HFFc6 (cell line): ENCODE measurements at regions not wholly inside any gene's neighbourhood (a gene's known extent, or its start where the extent isn't known, plus 50 kb on each side); places are given as distances from the start of the nearest gene placed in this dataset.
A peak's percentile ranks its signal among the peaks of the same experiment; 100 is the strongest.
"Not testable (repeated sequence)": the region's sequence is repeated elsewhere in the genome, so short reads cannot be mapped to it uniquely, and the experiment has no call there.

Experiments
- DNase-seq: peaks from one replicate; pipeline ENCODE4 v3.0.0-alpha.2; 2018
- H3K27ac Mint-ChIP-seq: 2 replicates; pipeline ENCODE4 v1.8.0; 2020; ENCODE audit warnings: mild to moderate bottlenecking, mixed read lengths
- H3K27me3 Mint-ChIP-seq: 2 replicates; pipeline ENCODE4 v1.8.0; 2021; ENCODE audit warnings: mild to moderate bottlenecking, moderate library complexity, mixed read lengths; ENCODE audit not compliant: insufficient read depth
- H3K36me3 Mint-ChIP-seq: 2 replicates; pipeline ENCODE4 v1.8.0; 2021; ENCODE audit warnings: low read depth, mixed read lengths
- H3K4me1 Mint-ChIP-seq: 2 replicates; pipeline ENCODE4 v1.8.0; 2020; ENCODE audit warnings: low read depth, mixed read lengths
- H3K4me3 Mint-ChIP-seq: 2 replicates; pipeline ENCODE4 v1.8.0; 2020; ENCODE audit warnings: mild to moderate bottlenecking, moderate library complexity, mixed read lengths
- H3K9me3 Mint-ChIP-seq: 2 replicates; pipeline ENCODE4 v1.8.0; 2020; ENCODE audit warnings: mild to moderate bottlenecking, mixed read lengths
- TF ChIP-seq, protein P1 (sequence below): fragments of 200-600 bp; sonication (generic); IDR thresholded peaks from 2 replicates; pipeline ENCODE4 v1.5.0; 2021; ENCODE audit warnings: antibody characterized with exemption, mild to moderate bottlenecking

DNA sequence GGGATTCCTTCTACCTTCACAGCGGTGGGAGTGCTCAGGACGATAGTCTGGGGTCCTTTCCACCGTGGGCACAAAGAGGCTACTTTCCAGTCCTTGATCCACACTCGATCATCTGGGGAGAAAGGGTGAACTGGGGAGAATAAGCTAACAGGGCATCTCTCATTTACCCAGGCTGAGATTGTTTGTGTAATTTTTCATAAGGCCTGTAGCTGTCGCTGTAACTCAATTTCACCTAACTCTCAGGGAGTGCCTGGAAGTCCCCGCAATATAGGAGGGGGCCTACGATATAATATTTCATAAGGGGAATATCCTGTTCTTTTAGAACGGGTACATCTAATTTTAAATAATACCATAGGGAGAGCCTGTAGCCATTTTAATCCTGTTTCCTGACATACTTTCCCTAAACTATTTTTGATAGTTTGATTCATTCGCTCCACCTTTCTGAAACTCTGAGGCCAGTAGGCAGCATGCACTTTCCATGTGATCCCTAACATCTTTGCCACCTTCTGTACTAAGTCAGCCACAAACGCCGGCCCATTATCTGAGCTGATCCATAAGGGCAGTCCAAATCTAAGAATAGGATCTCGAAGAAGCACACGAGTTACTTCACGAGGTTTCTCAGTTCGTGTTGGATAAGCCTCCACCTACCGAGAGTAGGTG, 127.2 kb upstream of the CCZ1B start:
- H3K27ac Mint-ChIP-seq, H3K36me3 Mint-ChIP-seq, H3K9me3 Mint-ChIP-seq, H3K4me3 Mint-ChIP-seq, DNase-seq: not testable (repeated sequence)
- Mint-ChIP-seq H3K4me1 (peaks cover 14% of the 10 kb centered on the region), H3K27me3 (peaks cover 21% of the 10 kb centered on the region)
- TF ChIP-seq, protein P1, sequence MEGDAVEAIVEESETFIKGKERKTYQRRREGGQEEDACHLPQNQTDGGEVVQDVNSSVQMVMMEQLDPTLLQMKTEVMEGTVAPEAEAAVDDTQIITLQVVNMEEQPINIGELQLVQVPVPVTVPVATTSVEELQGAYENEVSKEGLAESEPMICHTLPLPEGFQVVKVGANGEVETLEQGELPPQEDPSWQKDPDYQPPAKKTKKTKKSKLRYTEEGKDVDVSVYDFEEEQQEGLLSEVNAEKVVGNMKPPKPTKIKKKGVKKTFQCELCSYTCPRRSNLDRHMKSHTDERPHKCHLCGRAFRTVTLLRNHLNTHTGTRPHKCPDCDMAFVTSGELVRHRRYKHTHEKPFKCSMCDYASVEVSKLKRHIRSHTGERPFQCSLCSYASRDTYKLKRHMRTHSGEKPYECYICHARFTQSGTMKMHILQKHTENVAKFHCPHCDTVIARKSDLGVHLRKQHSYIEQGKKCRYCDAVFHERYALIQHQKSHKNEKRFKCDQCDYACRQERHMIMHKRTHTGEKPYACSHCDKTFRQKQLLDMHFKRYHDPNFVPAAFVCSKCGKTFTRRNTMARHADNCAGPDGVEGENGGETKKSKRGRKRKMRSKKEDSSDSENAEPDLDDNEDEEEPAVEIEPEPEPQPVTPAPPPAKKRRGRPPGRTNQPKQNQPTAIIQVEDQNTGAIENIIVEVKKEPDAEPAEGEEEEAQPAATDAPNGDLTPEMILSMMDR: peak; percentile 74

GRCh38 chr7:6953798-6954181, 127.7 kb upstream of the CCZ1B start:
- not testable (repeated sequence) for H3K27ac Mint-ChIP-seq, H3K9me3 Mint-ChIP-seq, H3K4me3 Mint-ChIP-seq, H3K36me3 Mint-ChIP-seq, DNase-seq
- peaks cover 19% of the 10 kb centered on the region for H3K27me3 Mint-ChIP-seq
- peaks cover 14% of the 10 kb centered on the region for H3K4me1 Mint-ChIP-seq

- H3K27ac Mint-ChIP-seq, H3K4me1 Mint-ChIP-seq, H3K36me3 Mint-ChIP-seq, H3K4me3 Mint-ChIP-seq, DNase-seq, H3K9me3 Mint-ChIP-seq: not testable (repeated sequence)
- H3K27me3 Mint-ChIP-seq: peaks cover 33% of the 10 kb centered on the region
Measured at GRCh38 chr7:6955385-6955784, 129.3 kb upstream of the CCZ1B start.

DNA sequence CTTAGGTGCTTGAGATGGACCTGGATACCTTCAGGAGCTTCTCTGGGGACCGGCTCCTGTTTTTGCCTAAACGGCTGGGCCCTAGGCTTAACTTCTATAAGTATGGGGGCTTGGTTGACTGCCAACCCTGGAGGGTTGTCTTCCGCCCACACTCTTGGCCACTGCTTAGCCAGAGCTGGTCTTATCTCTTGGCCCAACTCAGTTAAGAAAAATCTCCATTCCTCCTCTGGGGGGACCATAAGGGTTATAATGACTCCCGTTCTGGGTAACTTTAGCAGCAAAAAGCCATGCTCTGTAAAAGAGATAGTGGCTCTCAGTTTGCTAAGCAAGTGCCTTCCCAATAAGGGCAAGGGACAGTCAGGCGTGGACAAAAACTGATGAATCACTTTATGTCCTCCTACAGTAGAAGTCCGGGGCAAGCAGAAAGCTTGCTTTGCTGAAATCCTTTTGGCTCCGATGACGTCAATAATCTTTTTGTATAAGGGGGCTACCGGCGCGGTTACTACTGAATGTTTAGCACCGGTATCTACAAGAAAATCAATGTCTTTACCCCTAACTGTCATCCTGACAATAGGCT, 130.0 kb upstream of the CCZ1B start:
- not testable (repeated sequence) for DNase-seq, H3K27ac Mint-ChIP-seq, H3K4me1 Mint-ChIP-seq, H3K9me3 Mint-ChIP-seq, H3K4me3 Mint-ChIP-seq, H3K36me3 Mint-ChIP-seq
- peaks cover 40% of the 10 kb centered on the region for H3K27me3 Mint-ChIP-seq

GRCh38 chr7:6958371-6958770, 132.3 kb upstream of the CCZ1B start:
- not testable (repeated sequence) for DNase-seq, H3K27ac Mint-ChIP-seq
- peaks cover 58% of the 10 kb centered on the region for H3K27me3 Mint-ChIP-seq

DNA sequence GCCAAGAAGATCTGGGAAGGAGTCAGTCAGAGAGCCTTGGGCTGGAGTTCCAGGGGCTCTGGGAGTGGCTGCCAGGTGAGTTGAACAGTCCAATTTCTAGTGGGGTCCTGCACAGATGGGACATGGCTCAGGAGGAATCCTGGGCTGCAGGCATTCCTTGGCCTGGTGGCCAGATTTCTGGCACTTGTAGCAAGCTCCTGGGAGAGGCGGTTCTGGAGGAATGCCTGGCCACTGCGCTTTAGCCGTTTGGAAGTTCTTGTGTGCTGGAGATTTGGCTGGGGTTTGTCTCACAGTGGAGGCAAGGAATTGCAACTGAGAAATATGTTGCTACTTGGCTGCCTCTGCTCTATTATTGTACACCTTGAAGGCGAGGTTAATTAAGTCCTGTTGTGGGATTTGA, 133.9 kb upstream of the CCZ1B start:
- H3K4me1 Mint-ChIP-seq: peaks cover 13% of the 10 kb centered on the region; the same call in 1 of the 2 replicates
- not testable (repeated sequence) for H3K27ac Mint-ChIP-seq, H3K36me3 Mint-ChIP-seq, DNase-seq, H3K9me3 Mint-ChIP-seq, H3K4me3 Mint-ChIP-seq
- H3K27me3 Mint-ChIP-seq: peaks cover 53% of the 10 kb centered on the region

More at GRCh38 chr7:6958371-6958770, 132.3 kb upstream of the CCZ1B start:
- not testable (repeated sequence) for H3K36me3 Mint-ChIP-seq, H3K9me3 Mint-ChIP-seq, H3K4me1 Mint-ChIP-seq, H3K4me3 Mint-ChIP-seq

GRCh38 chr7:6962871-6963270, 136.8 kb upstream of the CCZ1B start:
- DNase-seq, H3K9me3 Mint-ChIP-seq, H3K27ac Mint-ChIP-seq, H3K36me3 Mint-ChIP-seq, H3K4me3 Mint-ChIP-seq: not testable (repeated sequence)
- Mint-ChIP-seq H3K27me3 (peaks cover 53% of the 10 kb centered on the region), H3K4me1 (peaks cover 22% of the 10 kb centered on the region; the same call in 1 of the 2 replicates)

DNA sequence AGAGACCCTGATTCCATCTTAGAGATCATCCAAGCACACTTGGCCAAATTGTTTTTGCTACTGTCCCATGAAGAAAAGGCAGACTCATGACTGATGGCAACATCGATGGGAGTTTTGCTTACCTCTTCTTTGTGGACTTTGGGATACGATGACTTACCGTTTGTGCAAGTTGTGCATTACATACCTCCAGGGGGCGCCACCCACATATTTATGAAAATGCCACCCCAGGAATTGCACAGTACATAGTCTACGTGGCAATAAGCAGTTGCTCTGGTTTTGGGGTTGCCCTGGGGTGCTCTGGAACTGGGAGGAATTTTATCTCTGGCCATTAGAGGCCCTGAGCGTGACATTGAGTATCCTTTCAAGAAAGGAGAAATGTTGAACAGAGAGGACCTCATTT, 139.0 kb upstream of the CCZ1B start:
- DNase-seq: peak; percentile 11
- not testable (repeated sequence) for H3K4me3 Mint-ChIP-seq, H3K9me3 Mint-ChIP-seq, H3K36me3 Mint-ChIP-seq, H3K27ac Mint-ChIP-seq
- Mint-ChIP-seq H3K4me1 (peaks cover 22% of the 10 kb centered on the region; the same call in 1 of the 2 replicates), H3K27me3 (peaks cover 48% of the 10 kb centered on the region)
- TF ChIP-seq, protein P1: peak; percentile 75

DNA sequence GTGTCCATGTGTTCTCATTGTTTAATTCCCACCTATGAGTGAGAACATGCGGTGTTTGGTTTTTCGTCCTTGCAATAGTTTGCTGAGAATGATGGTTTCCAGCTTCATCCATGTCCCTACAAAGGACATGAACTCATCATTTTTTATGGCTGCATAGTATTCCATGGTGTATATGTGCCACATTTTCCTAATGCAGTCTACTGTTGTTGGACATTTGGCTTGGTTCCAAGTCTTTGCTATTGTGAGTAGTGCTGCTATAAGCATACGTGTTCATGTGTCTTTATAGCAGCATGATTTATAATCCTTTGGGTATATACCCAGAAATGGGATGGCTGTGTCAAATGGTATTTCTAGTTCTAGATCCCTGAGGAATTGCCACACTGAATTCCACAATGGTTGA, 144.1 kb upstream of the CCZ1B start:
- H3K9me3 Mint-ChIP-seq, H3K4me1 Mint-ChIP-seq, H3K4me3 Mint-ChIP-seq, H3K27ac Mint-ChIP-seq, H3K36me3 Mint-ChIP-seq, DNase-seq: not testable (repeated sequence)
- H3K27me3 Mint-ChIP-seq: peaks cover 16% of the 10 kb centered on the region

DNA sequence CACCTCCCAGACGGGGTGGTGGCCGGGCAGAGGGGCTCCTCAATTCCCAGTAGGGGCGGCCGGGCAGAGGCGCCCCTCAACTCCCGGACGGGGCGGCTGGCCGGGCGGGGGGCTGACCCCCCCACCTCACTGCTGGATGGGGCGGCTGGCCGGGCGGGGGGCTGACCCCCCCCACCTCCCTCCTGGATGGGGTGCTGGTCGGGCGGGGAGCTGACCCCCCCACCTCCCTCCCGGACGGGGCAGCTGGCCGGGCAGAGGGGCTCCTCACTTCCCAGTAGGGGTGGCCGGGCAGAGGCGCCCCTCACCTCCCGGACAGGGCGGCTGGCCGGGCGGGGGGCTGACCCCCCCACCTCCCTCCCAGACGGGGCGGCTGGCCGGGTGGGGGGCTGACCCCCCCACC, 148.8 kb upstream of the CCZ1B start:
- H3K36me3 Mint-ChIP-seq, H3K4me3 Mint-ChIP-seq, H3K4me1 Mint-ChIP-seq, H3K27me3 Mint-ChIP-seq, H3K27ac Mint-ChIP-seq, DNase-seq, H3K9me3 Mint-ChIP-seq: not testable (repeated sequence)

DNA sequence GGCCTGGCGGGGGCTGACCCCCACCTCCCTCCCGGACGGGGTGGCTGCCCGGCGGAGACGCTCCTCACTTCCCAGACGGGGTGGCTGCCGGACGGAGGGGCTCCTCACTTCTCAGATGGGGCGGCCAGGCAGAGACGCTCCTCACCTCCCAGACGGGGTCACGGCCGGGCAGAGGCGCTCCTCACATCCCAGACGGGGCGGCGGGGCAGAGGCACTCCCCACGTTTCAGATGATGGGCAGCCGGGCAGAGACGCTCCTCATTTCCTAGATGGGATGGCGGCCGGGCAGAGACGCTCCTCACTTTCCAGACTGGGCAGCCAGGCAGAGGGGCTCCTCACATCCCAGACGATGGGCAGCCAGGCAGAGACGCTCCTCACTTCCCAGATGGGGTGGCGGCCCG, 149.3 kb upstream of the CCZ1B start:
- H3K4me3 Mint-ChIP-seq, H3K9me3 Mint-ChIP-seq, H3K27ac Mint-ChIP-seq, DNase-seq, H3K36me3 Mint-ChIP-seq, H3K4me1 Mint-ChIP-seq, H3K27me3 Mint-ChIP-seq: not testable (repeated sequence)

- not testable (repeated sequence) for H3K4me3 Mint-ChIP-seq, H3K36me3 Mint-ChIP-seq, H3K27me3 Mint-ChIP-seq, H3K4me1 Mint-ChIP-seq, H3K9me3 Mint-ChIP-seq, H3K27ac Mint-ChIP-seq, DNase-seq
Measured at GRCh38 chr7:6977368-6977767, 151.3 kb upstream of the CCZ1B start.
